ENCODE measurements at regions not wholly inside any gene's neighbourhood (a gene's known extent, or its start where the extent isn't known, plus 50 kb on each side); places are given as distances from the start of the nearest gene placed in this dataset.
"Not testable (repeated sequence)": the region's sequence is repeated elsewhere in the genome, so short reads cannot be mapped to it uniquely, and the experiment has no call there.

DNA sequence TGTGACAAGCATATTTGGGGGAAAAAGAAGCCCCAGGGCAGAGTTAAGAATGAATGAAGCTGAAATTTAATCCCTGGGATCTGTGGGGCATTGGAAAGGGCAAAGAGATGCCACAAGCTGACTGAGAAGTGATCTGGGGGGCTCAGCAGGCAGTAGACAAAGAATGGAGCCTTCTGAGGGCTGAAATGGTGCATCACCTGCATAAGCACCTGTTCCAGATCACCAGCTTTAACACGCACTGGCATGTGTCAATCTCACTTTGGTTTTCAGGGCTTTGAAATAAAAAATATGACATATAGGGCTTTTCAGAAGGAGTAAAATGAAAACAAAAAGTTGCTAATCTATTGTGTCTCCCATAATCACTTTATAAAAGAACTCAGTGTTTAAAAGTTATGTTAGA is 210.8 kb upstream of the ARHGEF26 start:
- H3K27ac ChIP-seq, result no peak overlapping the region
- H3K4me3 ChIP-seq, result no peak overlapping the region

DNA sequence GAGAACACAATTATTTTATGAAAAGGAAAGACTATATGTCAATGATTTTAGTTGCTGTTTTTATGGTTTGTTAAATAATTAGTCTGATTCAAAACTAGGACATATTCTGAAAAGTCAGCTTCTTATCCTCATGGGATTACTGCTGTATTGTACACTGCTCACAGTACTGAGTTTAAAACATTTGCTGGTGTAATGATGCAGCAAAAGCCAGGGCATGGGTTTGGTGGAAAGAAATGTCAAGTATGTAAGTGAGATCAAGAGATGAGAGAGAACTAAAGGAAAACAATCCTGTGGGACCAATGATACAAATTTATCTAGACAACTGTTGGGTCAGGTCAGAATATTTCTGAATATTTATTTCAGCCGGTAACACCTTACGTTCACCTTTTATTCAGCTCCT is 210.1 kb upstream of the ARHGEF26 start:
- Histone ChIP-seq H3K4me3 (no peak overlapping the region), H3K27ac (no peak overlapping the region)

DNA sequence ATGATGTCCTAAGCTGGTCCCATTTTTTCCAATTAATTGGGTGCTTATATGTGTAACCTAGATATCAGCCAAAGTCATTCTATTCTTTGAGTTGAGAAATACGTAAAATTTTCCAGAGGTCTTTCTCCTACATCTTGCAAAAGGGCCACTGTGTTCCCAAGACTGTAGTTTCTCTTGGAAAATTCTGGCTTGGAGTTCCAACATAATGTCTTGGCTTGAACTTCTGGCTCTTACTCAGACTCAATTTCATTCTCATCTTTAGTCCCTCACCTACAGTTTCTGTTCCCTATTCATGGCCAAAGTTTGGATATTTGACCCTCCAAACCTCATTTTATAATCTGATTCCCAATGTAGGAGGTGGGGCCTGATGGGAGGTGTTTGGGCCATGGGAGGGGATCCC is 201.4 kb upstream of the ARHGEF26 start:
- H3K27ac ChIP-seq, result no peak overlapping the region
- no peak overlapping the region for H3K4me3 ChIP-seq

DNA sequence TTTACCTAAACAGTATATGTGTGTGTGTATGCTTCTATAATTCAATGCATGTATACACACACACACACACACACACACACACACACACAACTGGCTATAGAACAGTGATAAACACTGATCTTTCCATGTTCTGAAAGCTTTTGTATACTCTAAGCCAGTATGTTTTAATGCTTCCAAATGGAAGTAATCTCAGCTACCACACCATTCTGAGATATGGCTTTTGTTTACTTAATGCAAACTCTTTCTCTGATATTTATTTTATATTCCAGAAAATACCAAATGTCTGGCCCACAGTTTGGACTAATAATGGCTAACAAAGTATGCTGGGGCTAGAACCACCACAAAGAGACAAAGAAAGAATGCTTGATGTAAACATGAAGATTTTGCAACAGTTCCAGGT is 199.4 kb upstream of the ARHGEF26 start:
- H3K4me3 ChIP-seq, result no peak overlapping the region
- no peak overlapping the region for H3K27ac ChIP-seq

DNA sequence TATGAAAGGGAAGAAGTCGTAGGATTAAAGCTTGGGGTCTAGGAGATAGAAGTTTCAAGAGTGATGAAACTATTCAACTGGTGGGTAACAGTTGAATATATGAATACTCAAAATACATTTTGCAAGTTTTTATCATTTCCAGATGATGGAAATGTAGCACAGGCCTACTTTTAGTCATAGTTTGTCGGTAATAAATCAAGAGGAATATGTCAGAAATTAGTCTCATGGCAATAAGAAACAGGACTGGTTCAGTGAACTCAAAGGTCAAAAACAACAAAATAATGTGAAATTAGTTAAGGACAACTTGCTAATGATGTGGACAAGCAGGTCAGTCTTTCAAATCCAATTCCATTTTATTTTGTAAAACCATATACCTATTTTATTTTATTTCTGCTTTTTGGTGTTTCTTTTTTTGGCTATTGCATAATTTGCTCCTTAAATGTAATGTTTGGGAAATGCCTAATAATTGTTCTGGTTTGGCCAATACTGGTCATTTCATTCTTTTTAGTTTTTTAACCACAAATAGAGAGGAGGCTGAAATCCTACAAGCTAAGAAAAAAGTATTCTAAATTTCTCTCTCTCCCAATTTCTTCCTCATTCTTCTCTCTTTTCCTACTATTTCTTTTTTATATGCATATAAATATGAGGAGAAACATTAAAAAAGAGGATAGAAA is 195.2 kb upstream of the ARHGEF26 start:
- peak overlapping the region in 1 of 21 experiments; percentile 25 for H3K27ac ChIP-seq
- no peak overlapping the region for H3K4me3 ChIP-seq

DNA sequence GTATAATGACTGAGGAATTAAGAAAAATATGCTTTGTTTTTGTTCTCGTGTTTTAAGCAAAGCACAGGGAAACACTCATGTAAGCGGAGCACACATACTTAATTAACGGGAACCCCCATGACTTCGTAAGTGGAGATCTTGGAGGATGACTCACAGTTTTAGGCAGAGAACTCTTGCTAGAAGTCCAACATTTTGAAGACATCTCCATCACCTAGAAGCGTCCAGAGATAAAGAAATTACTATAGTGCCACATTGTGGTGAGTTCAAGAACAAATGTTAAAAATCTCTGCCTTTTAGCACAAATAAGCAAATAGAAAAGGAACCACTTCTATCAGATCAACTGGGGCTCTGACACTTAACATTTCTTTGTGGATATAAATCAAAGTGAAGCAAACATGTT is 194.1 kb upstream of the ARHGEF26 start:
- Histone ChIP-seq H3K4me3 (no peak overlapping the region), H3K27ac (peak overlapping the region in 3 of 21 experiments; percentile 25 to 29 (median 29))

DNA sequence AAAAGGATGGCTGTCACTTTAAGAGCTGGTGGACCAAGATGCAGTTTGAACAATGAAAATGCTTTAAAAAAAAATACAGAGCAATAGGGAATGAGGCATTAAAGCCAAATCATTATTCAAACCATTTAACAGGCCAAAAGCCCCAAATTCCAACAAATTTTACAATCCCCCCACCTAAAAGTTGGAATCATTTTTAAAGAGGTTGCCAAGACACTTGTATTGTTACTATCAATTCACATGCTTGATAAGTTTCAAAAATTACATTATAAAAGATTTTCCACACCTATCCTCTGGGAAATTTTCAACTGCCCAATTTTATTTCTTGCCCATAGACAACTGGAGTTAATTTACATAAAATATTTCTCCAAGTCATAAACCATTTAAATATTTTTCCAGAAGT is 192.3 kb upstream of the ARHGEF26 start:
- Histone ChIP-seq H3K4me3 (no peak overlapping the region), H3K27ac (no peak overlapping the region)

DNA sequence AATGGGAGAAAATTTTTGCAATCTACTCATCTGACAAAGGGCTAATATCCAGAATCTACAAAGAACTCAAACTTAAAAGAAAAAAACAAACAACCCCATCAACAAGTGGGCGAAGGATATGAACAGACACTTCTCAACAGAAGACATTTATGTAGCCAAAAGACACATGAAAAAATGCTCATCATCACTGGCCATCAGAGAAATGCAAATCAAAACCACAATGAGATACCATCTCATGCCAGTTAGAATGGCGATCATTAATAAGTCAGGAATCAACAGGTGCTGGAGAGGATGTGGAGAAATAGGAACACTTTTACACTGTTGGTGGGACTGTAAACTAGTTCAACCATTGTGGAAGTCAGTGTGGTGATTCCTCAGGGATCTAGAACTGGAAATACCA is 187.7 kb upstream of the ARHGEF26 start:
- not testable (repeated sequence) for H3K4me3 ChIP-seq, H3K27ac ChIP-seq

DNA sequence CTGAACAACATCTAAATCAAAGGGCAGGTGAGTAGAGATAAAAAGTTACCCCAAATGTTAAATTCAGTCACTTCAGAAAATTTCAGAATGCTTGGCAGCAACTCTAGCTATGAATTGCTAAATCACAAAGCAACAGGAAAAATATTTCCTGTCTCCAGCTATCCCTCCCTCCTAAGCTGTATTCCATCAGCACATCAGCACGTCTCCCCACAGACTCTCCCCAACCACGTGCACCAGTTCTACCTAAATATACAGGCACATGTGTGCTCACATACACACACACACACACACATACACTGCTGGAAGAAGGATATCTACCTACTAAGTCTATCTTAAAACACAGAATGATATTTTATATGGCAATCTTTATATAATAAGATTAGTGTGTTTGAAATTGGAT is 177.1 kb upstream of the ARHGEF26 start:
- Histone ChIP-seq H3K4me3 (no peak overlapping the region), H3K27ac (no peak overlapping the region)

DNA sequence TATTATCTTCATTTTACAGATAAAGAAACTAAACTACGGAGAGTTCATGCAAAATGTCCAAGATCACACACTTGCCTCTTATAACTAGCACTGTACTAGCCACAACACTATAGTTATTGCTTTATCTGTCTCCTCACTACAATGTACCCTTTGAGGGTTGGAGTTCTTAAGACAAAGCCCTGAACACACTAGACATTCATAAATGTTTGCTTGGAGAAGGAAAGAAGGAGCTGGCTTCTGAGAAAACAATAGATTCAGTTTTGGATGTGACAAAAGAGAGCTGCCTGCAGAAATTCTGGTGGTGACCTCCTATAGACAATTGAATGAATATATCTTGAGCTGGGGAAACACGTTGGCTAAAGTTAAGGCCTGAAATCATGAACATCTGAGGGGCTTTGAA is 169.9 kb upstream of the ARHGEF26 start:
- H3K27ac ChIP-seq, result no peak overlapping the region

DNA sequence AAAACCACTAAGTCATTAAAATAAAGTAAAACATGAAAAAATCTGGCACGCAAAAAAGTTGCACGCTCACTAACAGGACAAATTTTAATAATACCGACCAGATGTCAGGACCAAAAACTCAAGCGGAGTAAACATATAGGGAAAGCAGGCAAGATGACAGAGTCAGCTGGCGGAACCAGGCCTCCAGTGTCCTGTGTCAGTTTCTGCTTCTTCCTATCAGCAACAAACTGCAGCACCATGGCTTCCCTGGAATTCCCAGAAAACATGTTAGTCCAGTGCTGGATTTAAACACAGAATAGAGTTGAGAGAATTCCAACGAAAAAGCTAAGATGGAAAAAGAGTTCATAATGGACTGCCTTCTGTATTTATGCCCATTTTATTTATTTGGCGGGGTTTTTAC is 169.1 kb upstream of the ARHGEF26 start:
- no peak overlapping the region for H3K4me3 ChIP-seq
- H3K27ac ChIP-seq, result no peak overlapping the region

More for the DNA sequence above, 169.9 kb upstream of the ARHGEF26 start:
- H3K4me3 ChIP-seq, result no peak overlapping the region

DNA sequence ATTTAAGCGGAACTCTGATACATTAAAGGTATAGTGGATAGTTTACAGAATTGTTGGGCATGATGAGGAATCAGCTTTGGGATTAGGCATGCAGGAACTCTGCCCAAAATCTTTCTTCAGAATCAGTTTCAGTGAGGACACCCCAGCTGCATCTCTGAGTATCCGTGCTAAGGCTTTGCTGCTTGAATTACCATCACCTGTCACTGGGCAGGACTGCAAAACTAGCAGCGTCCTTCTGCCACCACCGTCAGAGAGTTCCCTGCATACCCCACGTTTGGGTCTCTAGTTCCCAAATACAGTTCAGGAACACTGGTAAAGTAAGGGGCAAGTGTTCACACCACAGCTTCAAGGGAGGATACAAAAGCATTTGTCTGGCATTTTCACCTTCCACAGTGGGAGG is 164.6 kb upstream of the ARHGEF26 start:
- Histone ChIP-seq H3K27ac (no peak overlapping the region), H3K4me3 (no peak overlapping the region)

DNA sequence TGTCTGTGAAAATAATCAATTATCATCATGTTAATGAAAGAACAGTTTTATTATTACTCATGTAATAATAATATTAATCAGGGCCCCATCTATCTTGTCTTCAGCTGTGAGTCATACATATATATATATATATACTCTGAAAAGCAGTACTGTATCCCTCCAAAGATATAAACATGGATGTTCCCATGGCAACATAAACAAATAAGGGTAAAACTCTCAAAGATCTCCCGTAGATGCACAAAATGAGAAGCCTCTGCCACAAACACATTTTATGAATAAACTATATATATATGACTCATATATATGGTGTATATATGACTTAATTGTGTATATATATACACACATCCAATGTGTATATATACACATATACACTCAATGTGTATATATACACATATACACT is 163.8 kb upstream of the ARHGEF26 start:
- Histone ChIP-seq H3K27ac (no peak overlapping the region), H3K4me3 (no peak overlapping the region)

DNA sequence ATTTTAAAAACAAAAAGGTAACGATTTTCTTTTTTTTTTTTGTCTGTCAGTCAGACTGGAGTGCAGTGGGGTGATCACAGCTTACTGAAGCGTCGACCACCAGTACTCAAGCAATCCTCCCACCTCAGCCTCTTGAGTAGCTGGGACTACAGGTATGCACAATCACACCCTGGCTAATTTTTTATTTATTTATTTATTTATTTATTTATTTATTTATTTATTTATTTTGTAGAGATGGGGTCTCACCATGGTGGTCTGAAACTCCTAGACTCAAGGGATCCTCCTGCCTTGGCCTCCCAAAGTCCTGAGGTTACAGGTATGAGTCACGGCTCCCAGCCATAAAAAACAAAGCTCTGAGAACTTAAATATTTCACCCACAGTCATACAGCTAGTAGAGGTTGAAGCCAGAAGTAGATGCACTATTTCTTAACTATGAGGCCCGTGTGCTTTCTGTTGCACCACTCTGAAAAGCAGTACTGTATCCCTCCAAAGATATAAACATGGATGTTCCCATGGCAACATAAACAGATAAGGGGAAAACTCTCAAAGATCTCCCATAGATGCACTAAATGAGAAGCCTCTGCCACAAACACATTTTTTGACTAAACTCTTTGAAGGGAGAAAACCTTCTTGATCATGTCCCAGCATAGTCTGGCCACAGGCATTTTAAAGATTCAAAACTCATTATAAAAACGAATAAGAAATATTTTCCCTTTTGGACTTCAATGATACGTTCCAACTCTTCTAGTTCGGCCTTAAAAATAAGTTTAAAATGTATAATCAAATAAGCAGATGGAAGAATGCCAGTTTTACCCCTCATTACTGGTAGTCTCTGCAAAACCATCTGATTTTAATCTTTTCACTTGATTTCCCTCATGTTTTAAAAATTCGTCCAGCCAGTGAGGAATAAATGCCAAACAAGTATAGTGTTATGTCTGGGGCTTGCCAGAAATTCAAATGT is 162.3 kb upstream of the ARHGEF26 start:
- H3K4me3 ChIP-seq, result no peak overlapping the region
- peak overlapping the region in 4 of 21 experiments; percentile 20 to 43 (median 22) for H3K27ac ChIP-seq

DNA sequence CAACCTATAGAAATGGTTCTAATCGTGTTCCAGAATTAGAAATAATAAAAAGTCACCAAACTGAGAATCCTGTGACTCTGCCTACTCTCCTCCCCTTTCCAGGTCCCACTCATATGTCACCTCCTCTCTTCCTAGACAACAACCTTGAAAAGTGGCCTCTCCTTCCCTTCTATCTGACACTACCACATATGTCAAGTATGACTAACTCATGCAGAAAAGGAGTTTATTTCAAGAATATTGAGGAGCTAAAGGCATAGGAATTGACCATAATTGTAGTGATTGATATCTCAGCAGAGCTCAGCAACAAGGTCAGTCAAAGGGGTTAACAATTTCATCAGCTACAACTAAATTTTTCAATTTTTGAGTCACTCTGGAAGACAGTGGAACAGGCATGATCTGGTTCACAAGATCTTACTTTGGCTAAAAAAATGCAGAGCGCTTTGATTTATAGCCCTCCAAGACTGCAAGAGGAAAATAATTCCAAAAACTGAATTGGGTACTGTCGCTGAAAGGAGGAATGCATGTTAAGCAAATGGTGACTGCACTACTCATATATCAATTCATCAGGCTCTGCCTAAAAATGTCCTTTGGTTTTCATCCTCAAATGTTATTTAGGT is 160.6 kb upstream of the ARHGEF26 start:
- H3K4me3 ChIP-seq, result no peak overlapping the region
- H3K27ac ChIP-seq, result peak overlapping the region in 3 of 21 experiments; percentile 12 to 23 (median 20)

DNA sequence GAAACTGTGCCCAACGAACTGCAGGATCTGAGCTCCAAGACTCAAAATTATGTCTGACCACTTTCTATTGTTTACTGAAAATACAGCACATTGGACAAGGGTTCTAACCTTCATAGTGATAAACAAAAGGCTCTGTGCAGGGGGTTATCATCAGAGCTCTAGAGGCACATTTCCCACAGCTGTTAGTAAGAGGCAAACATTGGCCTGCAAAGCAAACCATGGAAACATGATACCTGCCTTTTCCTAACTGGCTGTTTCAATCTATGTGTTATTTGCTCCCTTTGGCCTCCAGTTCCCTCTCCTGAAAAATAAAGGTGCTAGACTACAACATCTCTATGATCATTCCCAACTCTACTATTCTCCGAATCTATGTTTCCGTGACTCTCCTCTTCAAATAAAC is 159.7 kb upstream of the ARHGEF26 start:
- H3K4me3 ChIP-seq, result no peak overlapping the region
- peak overlapping the region in 1 of 21 experiments; percentile 10 for H3K27ac ChIP-seq

DNA sequence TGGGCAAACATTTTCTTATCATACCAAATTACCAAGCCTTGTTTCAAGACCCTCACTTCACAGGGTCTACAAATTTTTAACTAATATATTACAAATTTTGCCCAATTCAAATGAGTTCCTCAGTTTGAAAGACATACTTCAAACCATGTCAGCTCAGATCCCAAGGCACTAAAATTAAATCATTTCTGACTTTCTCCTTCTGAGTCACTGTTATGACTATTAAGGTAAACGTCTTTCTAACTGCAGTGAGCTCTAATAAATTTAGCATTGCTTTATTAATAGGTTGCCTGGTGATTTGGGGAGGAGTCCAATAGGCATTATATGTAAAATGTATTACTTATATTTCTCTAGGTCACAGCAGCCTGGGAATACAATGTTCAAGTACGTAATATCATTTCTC is 158.2 kb upstream of the ARHGEF26 start:
- Histone ChIP-seq H3K27ac (peak overlapping the region in 1 of 21 experiments; percentile 37), H3K4me3 (no peak overlapping the region)

DNA sequence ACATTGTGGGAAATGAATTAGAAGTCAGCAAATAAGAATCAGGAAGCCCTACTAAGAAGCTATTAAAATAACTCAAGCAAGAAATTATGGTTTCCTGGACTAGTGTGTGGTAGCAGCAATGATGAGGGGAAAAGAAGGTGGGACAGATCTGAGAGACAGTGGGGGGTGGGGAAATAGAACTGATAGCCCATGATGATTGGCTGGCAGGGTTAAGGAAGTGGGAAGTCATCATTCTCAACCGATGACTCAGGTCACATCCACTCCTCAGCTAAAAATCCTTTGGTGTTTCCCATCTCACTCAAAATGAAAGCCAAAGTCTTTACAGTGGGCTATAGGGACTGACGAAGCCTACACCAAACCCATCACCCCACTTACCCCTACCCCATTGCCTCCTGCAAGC is 153.9 kb upstream of the ARHGEF26 start:
- no peak overlapping the region for H3K27ac ChIP-seq
- H3K4me3 ChIP-seq, result no peak overlapping the region

DNA sequence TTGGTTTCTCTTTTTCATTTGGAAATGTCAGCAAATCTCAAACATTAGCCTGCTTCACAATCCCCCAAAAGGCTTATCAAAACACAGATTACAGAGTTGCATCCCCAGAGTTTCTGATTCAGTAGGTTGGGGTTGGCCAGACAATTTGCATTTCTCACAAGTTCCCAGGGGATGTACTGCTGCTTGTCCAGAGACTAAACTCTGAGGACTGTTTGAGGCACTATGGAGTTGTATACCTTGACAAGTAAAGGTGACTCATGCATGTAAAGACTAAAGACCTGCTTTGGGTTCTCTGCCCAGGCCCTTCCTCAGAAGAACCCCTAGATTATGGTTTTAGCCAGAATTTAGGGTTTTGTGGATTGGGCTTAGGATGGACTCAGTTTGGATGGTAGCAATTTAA is 151.1 kb upstream of the ARHGEF26 start:
- Histone ChIP-seq H3K27ac (no peak overlapping the region), H3K4me3 (no peak overlapping the region)

DNA sequence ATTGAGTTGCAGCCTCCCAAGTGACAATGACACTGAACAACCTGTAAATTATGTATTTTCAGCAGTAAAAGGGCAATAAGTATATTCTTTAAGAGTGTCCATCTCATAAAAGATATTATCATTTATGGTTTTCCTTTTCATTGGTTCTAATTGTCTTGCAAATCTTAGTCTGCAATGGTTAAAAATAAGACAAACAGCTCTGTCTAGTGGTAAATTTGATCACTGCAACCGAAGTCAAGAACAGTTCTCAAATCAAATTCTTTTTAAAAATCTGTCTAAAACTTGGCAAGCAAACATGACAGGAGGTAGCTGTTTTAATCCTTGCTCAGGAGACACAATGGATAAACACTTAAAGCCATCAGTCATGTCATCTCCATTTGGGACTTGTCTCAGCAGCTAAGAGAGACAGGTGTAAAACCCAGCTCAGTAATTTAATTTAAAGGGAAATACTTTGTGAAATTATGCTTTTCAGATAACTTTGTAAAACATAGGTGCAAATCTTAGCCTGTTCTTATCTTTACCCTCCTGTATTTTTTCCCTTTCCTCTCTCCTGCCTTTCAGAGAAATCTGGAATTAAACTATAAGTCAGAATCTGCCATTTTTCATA is 150.3 kb upstream of the ARHGEF26 start:
- Histone ChIP-seq H3K4me3 (no peak overlapping the region), H3K27ac (no peak overlapping the region)
